GM12891 (cell line): ENCODE measurements at regions not wholly inside any gene's neighbourhood (a gene's known extent, or its start where the extent isn't known, plus 50 kb on each side); places are given as distances from the start of the nearest gene placed in this dataset.
"Not testable (repeated sequence)": the region's sequence is repeated elsewhere in the genome, so short reads cannot be mapped to it uniquely, and the experiment has no call there.

Experiments
- DNase-seq: peaks from one replicate; pipeline ENCODE4 v3.0.0; 2011; ENCODE audit warnings: low spot score; ENCODE audit not compliant: insufficient read length
- FAIRE-seq: peaks from 2 replicates; lab custom pipeline; 2011; peaks lifted over from hg19 to GRCh38; lab: Jason Lieb, UNC
- PAX5 ChIP-seq: IDR thresholded peaks from 2 replicates; pipeline ENCODE4 v1.6.1; 2011; ENCODE audit warnings: low read length, moderate library complexity, mild to moderate bottlenecking; ENCODE audit not compliant: insufficient read depth, severe bottlenecking
- POLR2A ChIP-seq: IDR thresholded peaks from 2 replicates; pipeline ENCODE4 v1.6.1; 2011; ENCODE audit warnings: low read depth, low read length, control low read depth
- POLR2AphosphoS5 ChIP-seq: IDR thresholded peaks from 2 replicates; pipeline ENCODE4 v1.6.1; 2011; ENCODE audit warnings: low read depth, low read length, control low read depth
- POU2F2 ChIP-seq: IDR thresholded peaks from 2 replicates; pipeline ENCODE4 v1.6.1; 2011; ENCODE audit warnings: low read depth, mild to moderate bottlenecking, control low read depth, low read length, moderate library complexity
- SPI1 ChIP-seq: IDR thresholded peaks from 2 replicates; pipeline ENCODE4 v1.6.1; 2011; ENCODE audit warnings: low read depth, low read length, control low read depth
- TAF1 ChIP-seq: IDR thresholded peaks from 2 replicates; pipeline ENCODE4 v1.6.1; 2011; ENCODE audit warnings: low read depth, low read length, control low read depth

- no peak for FAIRE-seq
- no peak for DNase-seq
- TF ChIP-seq POLR2A: no peak
- TF ChIP-seq TAF1: no peak
- no peak for TF ChIP-seq SPI1
- no peak for TF ChIP-seq POU2F2
- no peak for TF ChIP-seq POLR2AphosphoS5
- TF ChIP-seq PAX5: no peak
These were observed 56.3 kb upstream of the PRDM9 start for GRCh38 chr5:23451156-23451555.

DNA sequence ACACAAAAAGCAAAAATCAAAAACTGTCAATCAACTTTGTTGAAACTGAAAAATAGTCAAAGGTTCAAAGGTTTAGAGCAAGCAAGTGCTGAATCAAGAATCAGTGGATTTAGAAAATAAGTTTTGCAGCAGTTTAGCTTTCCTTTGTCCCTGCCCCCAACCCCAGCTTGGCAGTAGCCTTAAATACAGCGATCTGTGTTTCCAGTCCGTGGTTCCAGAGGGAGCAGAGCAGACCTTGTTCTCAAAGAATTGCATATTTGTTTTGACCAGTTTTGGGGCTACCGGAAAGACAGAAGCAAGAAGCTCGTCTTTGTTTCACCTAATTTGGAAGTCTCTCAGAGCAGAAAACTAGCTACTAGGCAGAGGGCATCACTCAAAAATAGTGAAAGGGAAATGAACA lies 57.2 kb upstream of the PRDM9 start:
- no peak for DNase-seq
- TF ChIP-seq PAX5 (no peak), SPI1 (no peak), TAF1 (no peak), POLR2AphosphoS5 (no peak), POU2F2 (no peak), POLR2A (no peak)
- no peak for FAIRE-seq

GRCh38 chr5:23448627-23449026 lies 58.8 kb upstream of the PRDM9 start:
- no peak for TF ChIP-seq POLR2A
- no peak for TF ChIP-seq PAX5
- TF ChIP-seq POLR2AphosphoS5: no peak
- TF ChIP-seq SPI1: no peak
- no peak for TF ChIP-seq TAF1
- TF ChIP-seq POU2F2: no peak
- DNase-seq (no peak), FAIRE-seq (no peak)

DNA sequence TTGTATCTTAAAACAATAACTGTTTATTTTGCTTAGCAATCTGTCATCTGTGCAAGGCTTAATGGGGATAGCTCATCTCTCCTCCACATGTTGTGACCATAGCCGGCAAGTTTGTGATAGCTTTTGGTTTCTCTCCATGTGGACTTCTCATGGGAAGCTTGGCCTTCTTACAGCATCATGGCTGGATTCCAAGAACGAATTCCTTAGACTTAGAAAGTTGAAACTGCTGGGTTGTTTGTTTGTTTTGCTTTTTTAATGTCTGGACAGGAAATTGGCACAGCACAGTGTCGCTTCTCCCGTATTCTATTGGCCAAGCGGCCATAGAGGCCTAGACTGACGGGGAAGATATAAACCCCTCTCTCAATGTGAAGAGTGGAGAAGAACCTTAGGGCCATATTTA lies 61.0 kb upstream of the PRDM9 start:
- DNase-seq: no peak
- TF ChIP-seq POU2F2 (no peak), POLR2AphosphoS5 (no peak), PAX5 (no peak), SPI1 (no peak), TAF1 (no peak), POLR2A (no peak)
- FAIRE-seq: no peak

DNA sequence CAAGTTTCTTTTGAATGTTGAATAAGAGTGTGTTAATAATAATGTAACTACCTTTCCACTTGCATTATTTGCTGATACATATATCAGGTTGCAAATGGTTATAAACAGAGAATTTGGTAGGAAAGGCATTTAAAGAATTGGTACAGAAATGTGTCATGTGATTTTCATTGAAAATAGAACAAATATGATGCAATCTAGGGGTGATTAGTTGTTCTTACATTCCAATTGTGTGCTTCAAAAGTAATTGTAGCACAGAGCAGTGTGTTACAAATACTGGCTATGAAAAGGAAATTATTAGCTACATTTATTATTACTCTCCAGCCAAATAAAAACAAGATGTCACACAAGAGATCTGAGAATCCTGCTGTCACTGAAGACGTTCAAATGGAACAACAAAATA lies 61.8 kb upstream of the PRDM9 start:
- no peak for TF ChIP-seq POLR2AphosphoS5
- no peak for TF ChIP-seq POLR2A
- TF ChIP-seq POU2F2: no peak
- TF ChIP-seq SPI1: no peak
- no peak for TF ChIP-seq TAF1
- TF ChIP-seq PAX5: no peak
- no peak for FAIRE-seq

DNA sequence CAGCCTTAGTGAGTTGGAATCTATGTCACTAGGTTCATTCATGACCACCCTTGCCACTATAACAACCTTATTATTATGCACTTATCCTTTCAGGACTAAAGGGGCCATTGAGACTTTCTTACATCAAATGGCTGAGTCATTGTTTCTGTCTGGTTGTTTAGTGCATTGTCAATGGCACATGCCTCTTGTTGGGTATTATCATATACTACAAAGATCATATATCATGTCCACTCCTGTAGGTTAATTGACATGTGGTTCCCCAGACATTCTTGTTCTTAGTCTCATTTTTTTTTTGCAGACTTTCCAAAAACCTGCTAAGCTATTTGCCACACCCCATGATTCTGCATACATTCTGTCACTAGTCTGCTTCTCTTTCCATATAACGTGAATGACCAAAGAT lies 66.7 kb upstream of the PRDM9 start:
- FAIRE-seq (no peak), DNase-seq (no peak)
- TF ChIP-seq PAX5 (no peak), POLR2A (no peak), POU2F2 (no peak), TAF1 (no peak), SPI1 (no peak), POLR2AphosphoS5 (no peak)

More for the DNA sequence above, 61.8 kb upstream of the PRDM9 start:
- DNase-seq: no peak

- FAIRE-seq (no peak), DNase-seq (no peak)
- TF ChIP-seq TAF1 (no peak), POLR2A (no peak), PAX5 (no peak), POLR2AphosphoS5 (no peak), SPI1 (no peak), POU2F2 (no peak)
These were observed 70.4 kb upstream of the PRDM9 start for GRCh38 chr5:23437011-23437410.

GRCh38 chr5:23433534-23434315 lies 73.7 kb upstream of the PRDM9 start:
- no peak for TF ChIP-seq POU2F2
- TF ChIP-seq PAX5: no peak
- TF ChIP-seq POLR2A: no peak
- TF ChIP-seq POLR2AphosphoS5: no peak
- no peak for TF ChIP-seq TAF1
- no peak for TF ChIP-seq SPI1
- DNase-seq (no peak), FAIRE-seq (no peak)

GRCh38 chr5:23428705-23429104 lies 78.7 kb upstream of the PRDM9 start:
- FAIRE-seq (no peak), DNase-seq (no peak)
- TF ChIP-seq POLR2AphosphoS5 (no peak), SPI1 (no peak), POLR2A (no peak), POU2F2 (no peak), TAF1 (no peak), PAX5 (no peak)

DNA sequence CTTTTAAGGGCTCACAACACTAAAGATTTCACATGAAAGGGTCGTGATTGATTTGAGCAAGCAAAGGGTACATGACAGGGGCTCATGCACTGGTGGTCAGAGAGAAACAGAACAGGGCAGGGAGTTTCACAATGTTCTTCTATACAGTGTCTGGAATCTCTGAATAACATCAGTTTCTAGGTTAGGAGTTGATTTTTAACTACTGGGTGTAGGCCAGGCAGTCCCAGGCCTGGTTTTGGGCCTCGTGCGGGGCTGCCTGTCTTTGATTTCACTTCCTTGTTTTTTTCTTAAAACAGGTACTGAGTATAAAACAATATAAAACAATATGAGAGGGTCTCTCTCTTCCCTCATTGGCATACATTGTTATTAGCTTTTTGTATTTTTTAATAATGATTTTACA lies 87.2 kb upstream of the PRDM9 start:
- not testable (repeated sequence) for FAIRE-seq, DNase-seq
